Testis (tissue), 2 donors: ENCODE measurements at regions not wholly inside any gene's neighbourhood (a gene's known extent, or its start where the extent isn't known, plus 50 kb on each side); places are given as distances from the start of the nearest gene placed in this dataset.

Experiments used
- DNase-seq: peaks from one replicate; pipeline ENCODE4 v3.0.0-alpha.2; 2019
- H3K27ac ChIP-seq, 2 donors: fragments of 200-600 bp; sonication (generic); one replicate each; pipeline ENCODE4 v1.5.1; 2019
- H3K27me3 ChIP-seq: fragments of 200-600 bp; sonication (generic); one replicate; pipeline ENCODE4 v1.5.1; 2019
- H3K36me3 ChIP-seq: fragments of 200-600 bp; sonication (generic); one replicate; pipeline ENCODE4 v1.5.1; 2017; ENCODE audit warnings: low read depth; ENCODE audit errors: missing control alignments
- H3K4me1 ChIP-seq: fragments of 200-600 bp; sonication (generic); one replicate; pipeline ENCODE4 v1.5.1; 2019
- H3K4me3 ChIP-seq, 2 donors: fragments of 200-600 bp; sonication (generic); one replicate each; pipeline ENCODE4 v1.5.1; 2017 to 2019
- H3K9me3 ChIP-seq: fragments of 200-600 bp; sonication (generic); one replicate; pipeline ENCODE4 v1.5.1; 2017
- CTCF ChIP-seq, 3 experiments: fragments of 450-650 bp in 2 of 3; fragments of 200-600 bp in 1 of 3; sonication (generic) in 1 of 3; IDR thresholded peaks; one replicate each; pipeline ENCODE4 v1.5.1; 2016 to 2019; ENCODE audit warnings: antibody characterized with exemption in 3 of 3, mild to moderate bottlenecking in 2 of 3, moderate library complexity in 1 of 3
- POLR2A ChIP-seq: fragments of 450-650 bp; IDR thresholded peaks from one replicate; pipeline ENCODE4 v1.6.1; 2017; ENCODE audit warnings: antibody characterized with exemption, mild to moderate bottlenecking, moderate library complexity
- WGBS, 2 donors: methylation state at CpG; one replicate each; pipeline ENCODE4 v1.1.5; 2018; 5-methylcytosine and 5-hydroxymethylcytosine counted together
- intact Hi-C: fragments of 100-400 bp; cut with DNase I; formaldehyde crosslinking; loops from one replicate; pipeline ENCODE4 v1.15.1; 2023; ENCODE audit warnings: low total_unique reads

- no peak for DNase-seq
- Histone ChIP-seq H3K27me3 (no peaks in the 10 kb centered on the region), H3K4me1 (peaks cover 4% of the 10 kb centered on the region), H3K36me3 (no peaks in the 10 kb centered on the region), H3K27ac (no peak overlapping the region), H3K9me3 (no peaks in the 10 kb centered on the region), H3K4me3 (no peak overlapping the region)
- 48 to 66% methylated on average over 2 of the region's 2 CpGs for WGBS, 2 donors
- intact Hi-C loops: no loop called here
- TF ChIP-seq POLR2A: no peak
- no peak for TF ChIP-seq CTCF (IDR thresholded peaks at IDR 0.05)
Observed at GRCh38 chr12:28824193-28824846, 324.8 kb upstream of the FAR2 start.

- Histone ChIP-seq H3K9me3 (no peaks in the 10 kb centered on the region), H3K27me3 (no peaks in the 10 kb centered on the region), H3K4me3 (no peak overlapping the region), H3K27ac (no peak overlapping the region), H3K4me1 (peaks cover 4% of the 10 kb centered on the region), H3K36me3 (no peaks in the 10 kb centered on the region)
- intact Hi-C loops: no loop called here
- DNase-seq: no peak
- TF ChIP-seq CTCF (IDR thresholded peaks at IDR 0.05): no peak
- TF ChIP-seq POLR2A: no peak
Observed at GRCh38 chr12:28824849-28825248, 324.2 kb upstream of the FAR2 start.

- no peak overlapping the region for H3K27ac ChIP-seq
- DNase-seq: no peak
- no peak overlapping the region for H3K4me3 ChIP-seq
- TF ChIP-seq POLR2A (no peak), CTCF (IDR thresholded peaks at IDR 0.05) (no peak)
- H3K36me3 ChIP-seq: no peaks in the 10 kb centered on the region
- H3K4me1 ChIP-seq: peaks cover 4% of the 10 kb centered on the region
- no peaks in the 10 kb centered on the region for H3K27me3 ChIP-seq
- no peaks in the 10 kb centered on the region for H3K9me3 ChIP-seq
- intact Hi-C loops: no loop called here
Observed at GRCh38 chr12:28826766-28827165, 322.3 kb upstream of the FAR2 start.

- intact Hi-C loops: no loop called here
- no peaks in the 10 kb centered on the region for H3K36me3 ChIP-seq
- no peak for DNase-seq
- peaks cover 4% of the 10 kb centered on the region for H3K4me1 ChIP-seq
- H3K27me3 ChIP-seq: no peaks in the 10 kb centered on the region
- H3K4me3 ChIP-seq: no peak overlapping the region
- no peaks in the 10 kb centered on the region for H3K9me3 ChIP-seq
- H3K27ac ChIP-seq: no peak overlapping the region
- TF ChIP-seq CTCF (IDR thresholded peaks at IDR 0.05): no peak
- TF ChIP-seq POLR2A: no peak
- 23 to 40% methylated on average over 3 of the region's 3 CpGs for WGBS, 2 donors
Observed at GRCh38 chr12:28827861-28828260, 321.2 kb upstream of the FAR2 start.

GRCh38 chr12:28828318-28828717 is 320.8 kb upstream of the FAR2 start:
- Histone ChIP-seq H3K27me3 (no peaks in the 10 kb centered on the region), H3K27ac (no peak overlapping the region), H3K4me3 (no peak overlapping the region), H3K4me1 (peaks cover 4% of the 10 kb centered on the region), H3K36me3 (no peaks in the 10 kb centered on the region), H3K9me3 (no peaks in the 10 kb centered on the region)
- no peak for DNase-seq
- no peak for TF ChIP-seq POLR2A
- TF ChIP-seq CTCF (IDR thresholded peaks at IDR 0.05): no peak
- WGBS, 2 donors: 83 to 92% methylated on average over 2 of the region's 2 CpGs
- intact Hi-C loops: no loop called here
